GM19463 (cell line): ENCODE measurements at regions not wholly inside any gene's neighbourhood (a gene's known extent, or its start where the extent isn't known, plus 50 kb on each side); places are given as distances from the start of the nearest gene placed in this dataset.
A peak's percentile ranks its signal among the peaks of the same experiment; 100 is the strongest.

Experiments used
- ATAC-seq: cut with Tn5 transposase; IDR thresholded peaks from one replicate; pipeline ENCODE4 v1.9.1; 2021; ENCODE audit warnings: mild to moderate bottlenecking, moderate library complexity; ENCODE audit not compliant: unreplicated experiment

DNA sequence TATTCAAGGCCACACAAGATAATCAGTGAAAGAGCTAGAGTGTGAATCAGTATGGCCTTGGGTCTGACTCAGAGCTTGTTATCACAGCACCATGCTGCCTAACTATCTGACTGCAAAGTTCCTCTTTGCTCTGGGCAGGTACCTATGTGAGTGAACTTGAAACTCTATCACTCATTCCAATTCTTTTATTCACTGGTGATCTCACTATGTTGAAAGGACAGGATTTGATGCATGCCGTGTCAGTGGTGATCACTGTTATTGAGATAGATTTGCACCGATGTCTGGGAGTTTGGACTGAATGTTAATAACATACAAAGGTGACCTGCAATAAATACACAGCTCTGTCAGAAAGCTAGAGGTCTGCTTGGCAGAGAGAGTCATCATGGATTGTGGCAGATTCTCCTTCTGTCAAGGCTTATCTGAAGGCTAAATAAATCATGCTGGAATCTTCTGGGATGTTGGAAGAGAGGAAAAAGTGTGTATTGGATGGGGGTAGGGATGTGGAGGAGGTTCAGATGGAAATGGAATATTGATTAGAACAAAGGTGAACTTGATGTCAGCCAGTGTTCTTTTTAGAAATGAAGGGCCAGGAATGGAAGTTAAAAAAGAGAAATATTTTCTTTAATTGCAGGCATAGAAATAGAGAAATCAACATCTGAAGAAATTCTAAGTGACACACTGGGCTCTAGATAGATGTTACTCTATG, 91.8 kb upstream of the TNC start:
- ATAC-seq: peak; percentile 55

DNA sequence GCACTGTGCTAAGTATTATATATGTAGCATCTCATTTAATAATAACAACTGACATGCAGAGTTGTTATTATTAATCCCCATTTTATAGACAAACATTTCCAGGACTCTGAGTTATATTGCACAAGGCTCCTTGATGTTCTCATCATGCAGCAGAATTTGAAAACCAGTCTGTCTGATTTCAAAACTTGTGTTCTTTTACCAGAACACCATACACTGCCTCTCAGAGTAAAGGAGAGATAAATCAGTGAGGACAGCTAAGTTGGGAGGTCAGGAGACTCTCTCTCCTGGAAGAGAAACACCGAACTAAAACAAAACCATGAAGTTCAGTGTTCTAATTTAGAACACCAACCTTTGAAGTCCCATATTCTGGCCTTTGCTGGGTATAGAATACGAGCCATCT, 92.7 kb upstream of the TNC start:
- ATAC-seq: no peak

DNA sequence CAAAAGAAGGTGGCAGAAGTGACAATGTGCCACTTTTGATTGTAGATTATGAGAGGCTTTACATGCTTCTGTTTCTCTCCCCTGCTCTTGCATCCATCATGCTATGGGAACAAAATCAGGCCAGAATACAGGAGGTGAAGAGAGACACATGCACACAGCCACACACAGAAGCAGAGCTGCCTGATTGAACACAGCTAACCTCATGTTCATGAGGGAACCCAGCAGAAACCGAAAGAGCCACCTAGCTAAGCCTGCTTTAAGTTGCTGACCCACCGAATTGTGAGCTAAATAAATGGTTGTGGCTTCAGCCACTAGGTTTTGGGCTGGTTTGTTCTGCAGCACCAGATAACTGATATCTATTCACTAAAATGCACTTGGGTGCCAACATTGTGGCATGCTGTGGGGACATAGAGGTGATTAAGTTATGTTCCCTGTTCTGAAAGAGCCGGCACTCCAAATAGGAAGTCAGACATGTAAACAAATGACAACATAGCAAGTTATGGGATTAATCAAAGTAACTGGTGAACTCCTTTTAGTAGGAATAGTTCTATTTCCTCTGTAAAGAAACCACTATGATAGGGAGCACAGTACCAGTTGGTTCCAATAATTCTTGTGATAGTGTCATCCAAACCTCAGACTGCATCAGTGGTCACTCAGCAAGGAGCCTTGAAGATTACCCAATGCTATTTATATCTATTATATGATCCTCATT, 93.6 kb upstream of the TNC start:
- ATAC-seq: peak; percentile 54

DNA sequence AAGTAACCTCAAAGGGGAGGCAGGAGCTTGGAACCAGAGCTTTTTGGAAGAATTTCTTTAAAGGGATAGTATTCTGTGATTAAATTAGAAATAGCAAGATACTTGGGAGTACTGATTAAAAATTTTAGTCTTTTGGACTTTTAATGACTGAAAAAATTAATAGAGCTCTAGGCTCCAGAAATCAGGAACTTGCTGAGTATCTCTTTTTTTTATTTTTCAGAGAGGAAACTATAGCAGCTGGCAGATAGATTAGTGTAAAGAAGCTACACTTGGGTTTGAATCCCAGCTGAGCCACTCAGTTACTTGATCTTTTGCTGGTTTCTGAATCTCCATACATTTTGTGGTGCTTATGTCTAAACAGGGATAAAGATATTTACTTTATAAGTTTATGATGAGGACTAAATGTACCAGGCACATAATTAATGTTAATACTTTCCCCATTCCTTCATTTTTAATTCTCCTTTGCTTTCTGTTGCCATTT, 94.2 kb upstream of the TNC start:
- no peak for ATAC-seq

DNA sequence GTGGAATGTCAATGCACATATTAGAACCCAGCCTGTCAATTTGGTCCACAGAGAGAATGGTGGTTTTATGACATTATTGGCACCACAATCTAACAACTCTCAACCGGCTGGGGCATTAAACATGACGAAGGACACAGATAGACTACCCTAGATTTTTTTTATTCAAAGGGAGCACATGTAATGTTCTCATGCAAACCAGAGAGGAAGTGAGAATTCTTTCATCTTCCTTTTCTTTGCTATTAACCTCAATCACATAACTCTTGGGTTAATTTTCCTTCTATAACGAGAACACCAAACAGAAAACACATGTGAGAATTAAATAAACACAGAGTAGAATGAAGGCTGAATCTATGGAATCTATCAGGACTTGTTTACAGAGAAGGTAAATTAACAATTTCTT, 94.9 kb upstream of the TNC start:
- no peak for ATAC-seq

DNA sequence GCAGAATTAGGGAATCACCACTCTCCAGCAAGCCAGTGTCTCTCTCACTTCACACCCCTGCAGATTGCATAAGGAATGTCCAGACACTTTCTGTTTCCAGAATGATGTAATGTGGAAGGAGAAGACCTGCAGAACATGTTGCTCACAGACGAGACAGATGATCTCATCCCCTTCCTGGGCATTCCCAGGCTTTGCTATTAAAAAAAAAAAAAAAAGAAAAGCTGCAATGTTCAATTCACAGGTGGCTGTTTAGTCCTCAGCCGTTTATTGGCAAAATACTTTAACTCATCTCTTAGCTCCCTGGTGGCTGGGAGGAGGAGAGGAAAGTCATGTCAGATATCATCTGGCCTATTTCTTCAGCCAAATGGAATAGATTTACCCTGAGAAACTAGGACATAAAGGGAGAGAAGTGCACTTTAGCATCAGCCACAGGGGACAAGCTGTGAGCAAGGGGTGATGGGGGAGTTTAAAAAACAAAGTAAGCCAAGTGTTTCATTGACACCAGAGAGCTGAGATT, 95.9 kb upstream of the TNC start:
- no peak for ATAC-seq

DNA sequence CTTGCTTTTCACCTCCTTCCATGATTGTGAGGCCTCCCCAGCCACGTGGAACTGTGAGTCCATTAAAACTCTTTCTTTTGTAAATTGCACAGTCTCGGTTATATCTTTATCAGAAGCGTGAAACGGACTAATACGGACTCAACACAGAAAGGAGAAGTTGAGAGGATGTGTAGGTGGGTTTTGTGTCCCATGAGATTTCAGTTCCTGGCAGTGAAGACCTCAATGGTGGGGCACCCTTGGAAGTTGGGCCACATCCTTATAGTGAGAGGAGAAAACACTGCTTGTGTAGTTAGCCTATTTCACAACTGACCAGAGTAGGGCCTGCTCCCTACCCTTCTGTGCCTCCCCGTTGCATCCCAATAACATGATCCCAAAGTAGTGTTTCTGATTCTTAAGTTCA, 98.9 kb upstream of the TNC start:
- no peak for ATAC-seq

DNA sequence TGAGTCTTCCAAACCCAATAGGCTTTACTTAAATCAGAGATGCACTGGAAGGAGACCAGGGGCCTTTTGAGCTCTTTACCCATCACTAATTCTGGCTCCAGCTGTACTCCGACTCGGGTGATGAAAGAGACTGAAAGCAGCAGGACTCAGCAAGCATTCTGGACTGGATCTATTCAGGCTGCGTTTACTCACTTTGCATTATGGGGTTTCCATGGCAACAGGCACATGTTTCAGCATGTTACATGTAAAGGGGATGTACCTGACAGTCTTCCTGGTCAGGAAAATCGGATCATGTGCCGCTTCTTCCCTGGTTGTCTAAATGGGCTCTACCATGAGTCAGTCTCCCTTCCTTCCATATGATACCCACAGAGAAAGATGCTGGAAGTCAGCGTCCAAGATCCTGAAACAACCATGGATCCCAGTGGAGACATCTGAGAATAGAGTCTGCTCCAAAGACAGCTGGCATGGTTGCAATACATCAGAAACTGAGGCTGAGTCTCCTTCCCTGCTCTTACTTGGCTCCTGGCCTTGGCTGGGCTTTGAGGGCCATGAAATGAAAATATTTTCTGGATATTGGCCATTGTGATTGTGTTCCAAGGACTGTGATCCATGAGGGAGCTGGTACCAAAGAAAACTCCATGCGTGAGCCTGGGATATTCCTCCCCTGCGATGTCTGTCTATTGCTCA, 102.5 kb upstream of the TNC start:
- ATAC-seq: no peak

DNA sequence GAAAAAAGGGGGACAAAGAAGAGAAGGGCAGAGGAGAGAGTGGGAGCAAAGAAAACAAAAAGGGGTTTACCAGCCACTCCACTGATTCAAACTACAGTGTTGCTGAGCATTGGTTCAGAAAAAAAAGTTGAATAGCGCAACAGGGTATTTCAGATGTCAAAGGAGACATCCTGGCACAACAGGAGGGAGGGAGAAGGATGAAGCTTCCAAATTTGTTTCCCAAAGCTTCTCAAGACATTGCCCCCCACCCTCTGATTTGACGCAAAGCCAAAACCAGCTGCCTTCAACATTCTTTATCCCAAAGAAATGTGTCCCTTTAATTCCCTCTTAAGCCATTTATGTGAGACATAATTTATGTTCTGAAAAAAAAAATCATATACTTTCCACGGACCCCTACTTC, 105.5 kb upstream of the TNC start:
- ATAC-seq: no peak

DNA sequence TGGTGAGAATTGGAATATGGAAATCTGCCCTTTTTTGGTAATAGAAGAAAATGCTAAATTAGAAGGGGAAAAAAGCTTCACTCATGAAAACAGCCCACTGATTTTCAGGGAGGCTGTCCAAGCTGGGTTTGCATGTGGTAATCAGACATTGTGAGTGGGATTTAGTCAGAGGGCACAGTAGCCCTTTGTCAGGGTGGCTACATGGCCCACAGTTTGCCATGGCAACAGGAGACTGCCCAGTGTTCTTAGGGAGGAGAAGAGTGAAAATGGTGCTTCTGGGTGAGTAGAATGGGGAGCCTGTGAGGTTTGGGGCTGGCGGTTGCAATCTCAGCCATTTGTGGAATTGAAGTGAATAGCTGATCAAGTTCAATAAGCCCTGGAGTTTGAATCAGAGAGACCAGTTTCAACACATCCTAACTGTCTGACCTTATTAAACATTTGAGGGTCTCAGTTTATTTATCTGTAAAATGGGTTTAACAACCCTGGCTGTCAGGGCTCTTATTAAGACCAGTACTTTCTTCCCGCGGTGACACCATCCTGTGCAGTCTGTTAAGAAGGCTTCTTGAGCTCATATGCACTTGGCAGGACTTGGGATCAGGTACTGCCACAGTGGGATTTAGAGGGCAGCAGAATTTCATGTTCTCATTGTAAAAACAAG, 107.6 kb upstream of the TNC start:
- ATAC-seq: no peak

DNA sequence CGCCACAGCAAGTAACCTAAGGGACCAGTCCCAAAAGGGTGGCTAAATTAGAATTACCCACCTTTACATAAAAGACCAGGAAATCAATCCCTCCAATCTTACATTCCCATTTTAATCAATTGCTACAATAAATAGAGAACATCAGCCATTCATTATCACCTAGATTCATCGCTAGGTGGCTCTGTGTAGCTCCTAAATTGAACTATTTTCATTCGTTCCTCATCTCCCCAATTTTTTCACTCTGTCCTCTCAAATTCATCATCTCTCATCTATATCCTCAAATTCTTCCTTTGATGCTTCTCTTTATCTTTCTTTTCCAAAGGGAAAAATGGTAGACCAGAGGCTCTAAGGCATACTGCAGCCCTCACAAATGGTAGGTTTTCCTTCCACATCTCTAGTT, 108.2 kb upstream of the TNC start:
- no peak for ATAC-seq

DNA sequence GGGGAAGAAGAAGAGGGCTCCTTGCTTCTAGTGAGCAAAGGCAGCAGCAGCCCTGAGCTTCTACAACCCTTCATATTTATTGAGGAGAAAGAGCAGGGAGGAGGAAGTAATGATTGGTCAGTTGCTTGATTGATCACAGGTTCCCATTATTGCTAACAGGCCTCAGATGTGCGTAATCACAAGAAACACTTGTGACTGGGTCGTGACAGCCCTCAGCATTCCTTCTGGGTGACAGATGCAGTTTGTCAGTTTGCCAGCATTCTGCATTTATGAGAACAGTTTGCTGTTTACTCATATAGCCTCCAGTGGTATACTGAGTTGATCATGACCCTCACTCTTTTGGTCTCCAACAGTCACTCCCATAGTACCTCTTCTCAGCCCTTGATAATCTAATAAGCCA, 111.5 kb upstream of the TNC start:
- no peak for ATAC-seq

DNA sequence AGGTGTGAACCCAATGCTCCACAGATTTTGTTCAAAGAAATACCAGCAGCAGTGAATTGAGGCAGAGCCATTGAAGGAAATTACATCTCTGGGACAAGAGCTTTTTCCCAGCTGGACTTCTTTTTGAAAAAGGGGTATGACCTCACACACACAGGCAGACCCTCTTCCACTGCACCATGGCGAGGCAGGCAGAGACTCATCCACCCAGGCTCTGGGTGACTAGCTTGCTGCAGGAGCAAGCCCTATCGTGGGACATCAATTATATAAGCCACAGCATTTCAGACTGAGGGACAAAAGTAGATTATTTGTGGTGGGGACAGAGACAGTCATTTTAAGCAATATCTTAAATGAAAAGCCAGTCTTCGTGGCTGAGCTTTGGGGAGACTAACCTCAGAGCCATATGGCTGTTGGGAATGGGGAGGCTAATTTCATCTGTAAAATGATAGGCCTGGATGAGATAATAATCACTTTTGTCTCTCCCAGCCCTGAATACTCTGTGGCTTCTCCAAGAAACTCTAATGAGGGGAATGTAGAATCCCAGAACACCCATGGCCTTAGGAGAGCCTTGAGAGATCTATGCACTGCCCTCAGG, 113.1 kb upstream of the TNC start:
- ATAC-seq: no peak

DNA sequence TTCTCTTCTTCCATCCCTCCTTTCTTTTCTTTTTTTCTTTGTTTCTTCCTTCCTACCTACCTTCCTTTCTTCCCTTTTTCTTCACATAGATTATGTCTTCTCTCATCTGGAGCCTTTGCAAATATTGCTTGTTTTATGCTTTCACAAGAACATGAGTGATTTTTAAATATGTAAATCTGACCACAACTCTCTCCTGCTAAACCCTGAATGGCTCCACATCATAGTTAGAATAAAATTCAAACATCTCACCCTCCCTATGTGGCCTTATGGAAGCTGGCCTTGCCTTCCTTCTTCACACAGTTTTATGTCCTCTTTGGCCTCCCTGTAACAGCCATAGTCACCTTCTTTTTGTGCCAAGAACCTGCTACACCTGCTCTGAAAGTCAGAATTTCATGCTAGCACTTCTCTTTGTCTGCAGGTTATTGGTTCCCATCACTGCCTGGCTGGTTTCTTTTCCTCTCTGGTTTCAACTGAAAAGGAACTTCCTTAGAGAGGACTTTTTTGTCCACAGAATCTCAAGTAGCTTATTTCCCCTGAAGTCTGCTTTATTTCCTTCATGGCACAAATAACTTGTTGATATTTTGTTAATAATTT, 114.3 kb upstream of the TNC start:
- no peak for ATAC-seq

DNA sequence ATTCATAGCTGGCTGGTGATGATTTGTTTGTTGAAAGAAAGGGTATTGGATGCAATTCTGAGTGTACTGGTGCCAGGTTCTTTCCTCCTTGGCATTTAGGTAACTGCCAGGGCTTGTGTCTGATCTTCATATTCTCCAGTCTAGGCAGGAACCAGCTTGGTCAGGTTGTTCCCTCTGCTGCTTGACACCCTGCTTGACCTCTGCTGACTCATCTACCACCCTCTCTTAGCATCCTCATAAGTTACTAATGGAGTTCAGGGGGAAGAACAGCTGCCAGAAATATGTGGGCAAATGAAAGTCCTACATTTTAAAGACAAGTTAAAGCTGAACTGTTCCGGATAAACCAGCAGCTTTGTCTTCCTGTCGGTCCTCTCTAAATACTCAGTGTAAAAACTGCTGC, 116.1 kb upstream of the TNC start:
- peak; percentile 88 for ATAC-seq

DNA sequence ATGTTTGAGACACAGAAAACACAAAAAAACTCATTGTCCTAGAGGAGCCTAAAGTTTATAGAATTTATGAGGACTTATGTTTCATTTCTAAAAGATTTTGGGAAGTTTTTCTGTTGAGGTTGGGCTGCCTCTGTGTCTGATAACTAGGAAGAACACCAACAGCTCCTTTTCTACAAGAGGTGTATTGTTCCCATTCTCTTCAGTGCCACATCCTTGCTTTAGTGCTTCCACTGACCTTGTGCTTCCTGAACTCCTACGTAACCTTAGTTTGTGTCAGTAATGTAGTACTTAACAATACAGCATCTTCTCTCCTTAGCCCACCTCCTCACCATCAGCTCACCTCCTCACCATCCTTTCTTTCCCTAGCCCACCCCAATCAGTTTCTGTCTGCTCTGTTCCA, 117.3 kb upstream of the TNC start:
- no peak for ATAC-seq

DNA sequence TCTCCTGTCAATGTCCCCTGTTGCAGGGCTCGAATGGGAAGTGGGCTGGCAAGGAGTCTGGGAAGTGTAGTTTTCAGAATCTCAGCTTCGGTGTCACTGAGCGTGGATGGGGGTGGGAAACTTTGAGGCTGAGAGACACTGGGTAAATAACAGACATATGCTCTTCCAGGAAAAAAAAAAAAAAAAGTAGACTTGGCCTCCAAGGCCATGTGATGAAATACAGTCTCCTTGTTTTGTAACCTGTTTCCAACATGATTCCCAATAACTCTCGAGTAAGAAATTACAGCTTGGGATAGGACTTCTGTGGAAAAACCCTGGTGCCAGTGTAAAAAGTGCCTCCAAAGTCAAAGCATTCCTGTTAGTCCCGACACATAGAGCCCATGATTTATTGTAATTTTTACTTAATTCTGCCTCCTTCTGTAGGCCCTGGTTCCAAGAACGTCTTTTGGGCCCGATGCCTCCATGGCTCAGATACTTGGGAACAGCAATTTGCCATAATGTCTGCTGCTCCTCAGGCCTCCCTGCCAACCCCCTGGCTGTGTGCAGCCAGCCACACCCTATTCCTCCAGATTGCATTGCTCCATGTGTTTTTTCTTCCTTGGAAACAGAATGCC, 119.5 kb upstream of the TNC start:
- no peak for ATAC-seq

DNA sequence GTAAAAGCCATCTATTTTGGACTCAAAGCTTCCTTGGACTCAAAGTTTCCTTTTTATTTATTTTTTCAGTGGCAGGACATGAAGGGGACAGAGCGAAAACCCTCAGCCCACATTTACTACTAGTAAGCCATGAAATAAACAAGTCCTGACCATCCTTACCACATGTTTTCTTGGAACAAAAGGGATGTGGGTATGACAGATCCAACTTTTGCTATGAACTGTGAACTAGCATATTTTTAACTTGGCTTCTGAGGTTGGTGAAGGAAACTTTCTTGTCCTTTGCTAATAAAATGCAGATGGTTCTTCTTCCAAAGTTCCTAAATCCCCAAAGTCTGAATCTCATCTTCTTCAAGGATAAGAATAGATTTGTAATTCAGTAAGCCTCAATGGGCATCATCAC, 122.7 kb upstream of the TNC start:
- ATAC-seq: no peak

DNA sequence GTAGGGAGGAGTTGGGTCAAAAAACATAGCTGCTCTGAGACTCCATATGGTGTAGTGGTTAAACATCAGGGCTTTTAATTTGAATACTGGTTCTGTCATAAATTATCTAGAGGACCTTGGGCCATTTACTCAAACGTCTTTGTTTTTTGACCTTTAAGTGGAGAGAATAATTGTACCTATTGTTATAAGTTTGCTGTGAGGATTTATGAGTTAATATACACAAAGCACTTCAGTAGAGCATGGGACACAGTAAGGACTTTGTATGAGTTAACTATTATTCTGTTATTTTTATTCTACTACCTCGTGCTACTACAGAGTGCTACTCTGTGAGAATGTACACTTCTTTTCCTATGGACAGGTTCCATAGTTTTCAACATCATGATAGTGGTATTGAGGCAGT, 123.7 kb upstream of the TNC start:
- ATAC-seq: no peak

DNA sequence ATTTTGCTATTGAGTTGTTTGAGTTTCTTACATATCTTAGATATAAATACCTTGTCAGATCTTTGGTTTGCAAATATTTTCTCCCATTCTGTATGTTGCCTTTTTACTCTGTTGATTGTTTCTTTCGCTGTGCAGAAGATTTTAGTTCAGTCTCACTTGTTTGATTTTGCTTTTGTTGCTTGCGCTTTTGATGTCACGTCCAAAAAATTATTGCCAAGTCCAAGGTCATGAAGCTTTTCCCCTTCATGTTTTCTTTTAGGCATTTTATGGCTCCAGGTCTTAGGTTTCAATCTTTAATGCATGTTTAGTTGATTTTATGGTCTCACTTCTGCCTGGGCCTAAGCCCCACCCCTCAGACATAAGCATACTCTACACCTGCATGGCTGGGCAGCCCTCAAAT, 131.5 kb upstream of the TNC start:
- no peak for ATAC-seq
